GM19351 (cell line): ENCODE measurements at regions not wholly inside any gene's neighbourhood (a gene's known extent, or its start where the extent isn't known, plus 50 kb on each side); places are given as distances from the start of the nearest gene placed in this dataset.
"Not testable (repeated sequence)": the region's sequence is repeated elsewhere in the genome, so short reads cannot be mapped to it uniquely, and the experiment has no call there.

ENCODE experiments used
- ATAC-seq: cut with Tn5 transposase; IDR thresholded peaks from one replicate; pipeline ENCODE4 v1.9.1; 2021; ENCODE audit warnings: mild to moderate bottlenecking, moderate library complexity; ENCODE audit not compliant: unreplicated experiment

- not testable (repeated sequence) for ATAC-seq
Measured at GRCh38 chr15:84536181-84536580, 64.6 kb upstream of the ZSCAN2 start.

- ATAC-seq, result not testable (repeated sequence)
Measured at GRCh38 chr15:84544586-84544985, 56.2 kb upstream of the ZSCAN2 start.

- ATAC-seq, result not testable (repeated sequence)
Measured at GRCh38 chr15:84547150-84547549, 53.7 kb upstream of the ZSCAN2 start.

- not testable (repeated sequence) for ATAC-seq
Measured at GRCh38 chr15:84550503-84550902, 50.3 kb upstream of the ZSCAN2 start.
